NCI-H526 treated with DMSO at 0.1 percent for 48 hours (cell line): ENCODE measurements at regions not wholly inside any gene's neighbourhood (a gene's known extent, or its start where the extent isn't known, plus 50 kb on each side); places are given as distances from the start of the nearest gene placed in this dataset.

Source experiments
- DNase-seq: peaks from one replicate; lab custom pipeline; 2025; lab: John Stamatoyannopoulos, UW

DNA sequence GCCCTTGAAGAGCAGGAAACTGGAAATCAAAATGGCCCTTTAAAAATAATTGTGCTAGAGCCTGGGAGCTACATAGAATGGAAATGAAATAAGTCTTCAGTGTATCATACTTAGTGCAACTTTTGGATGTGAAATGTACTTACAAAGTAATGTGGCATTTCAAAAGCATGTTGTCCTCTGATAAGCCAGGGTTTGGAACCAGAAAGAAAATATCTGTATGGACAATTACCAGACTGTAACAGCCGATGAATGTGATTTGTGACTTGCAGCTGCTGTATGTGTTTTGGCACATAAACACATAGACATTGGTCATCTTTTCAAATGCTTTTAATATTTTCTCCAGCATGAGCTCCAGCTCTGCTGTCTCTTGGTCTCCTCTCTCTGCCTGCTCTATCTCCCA lies 546.4 kb downstream of the OMA1 start:
- no peak for DNase-seq

GRCh38 chr1:57996400-57996799 lies 550.1 kb downstream of the OMA1 start:
- DNase-seq = no peak

GRCh38 chr1:57991289-57991688 lies 555.2 kb downstream of the OMA1 start:
- no peak for DNase-seq

DNA sequence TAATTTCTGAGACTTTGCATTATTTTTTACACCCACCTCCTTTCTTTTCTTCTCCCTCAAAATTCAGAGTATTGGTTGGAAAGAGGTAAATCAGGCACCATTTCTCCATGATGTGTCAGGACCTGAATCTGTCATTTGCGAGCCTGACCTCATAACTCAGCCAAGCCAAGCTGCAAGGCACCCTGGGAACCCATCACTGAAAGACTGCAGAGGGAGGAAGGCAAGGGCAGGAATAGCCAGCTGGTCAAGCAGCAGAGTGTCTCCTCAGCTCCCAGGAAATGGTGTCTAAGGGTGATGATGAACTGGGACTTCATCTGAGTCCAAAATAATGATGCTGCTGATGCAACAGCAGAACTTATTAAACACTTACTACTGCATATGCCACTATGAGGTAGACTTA lies 556.6 kb downstream of the OMA1 start:
- DNase-seq = no peak

- DNase-seq = no peak
Measured at GRCh38 chr1:57987523-57987922, 559.0 kb downstream of the OMA1 start.

DNA sequence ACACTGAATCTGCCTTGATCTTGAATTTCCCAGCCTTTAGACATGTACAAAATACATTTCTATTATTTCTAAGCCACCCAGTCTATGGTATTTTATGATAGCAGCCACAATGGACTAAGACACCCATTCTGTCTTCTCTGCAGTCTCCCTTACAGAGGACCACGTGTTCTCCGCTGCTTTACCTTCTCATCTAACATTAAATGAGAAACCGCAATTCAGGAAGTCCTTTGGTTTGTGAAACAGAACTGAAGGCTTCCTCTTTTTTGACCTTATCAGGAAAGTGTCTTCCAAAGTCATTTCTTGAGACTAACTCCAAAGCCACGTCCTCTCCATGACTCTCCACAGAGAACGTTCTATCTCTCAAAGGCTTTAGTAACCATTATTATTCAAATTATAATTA lies 560.1 kb downstream of the OMA1 start:
- no peak for DNase-seq

GRCh38 chr1:57984277-57984676 lies 560.4 kb upstream of the DAB1 start:
- no peak for DNase-seq

- no peak for DNase-seq
Measured at GRCh38 chr1:57983441-57983840, 559.6 kb upstream of the DAB1 start.

DNA sequence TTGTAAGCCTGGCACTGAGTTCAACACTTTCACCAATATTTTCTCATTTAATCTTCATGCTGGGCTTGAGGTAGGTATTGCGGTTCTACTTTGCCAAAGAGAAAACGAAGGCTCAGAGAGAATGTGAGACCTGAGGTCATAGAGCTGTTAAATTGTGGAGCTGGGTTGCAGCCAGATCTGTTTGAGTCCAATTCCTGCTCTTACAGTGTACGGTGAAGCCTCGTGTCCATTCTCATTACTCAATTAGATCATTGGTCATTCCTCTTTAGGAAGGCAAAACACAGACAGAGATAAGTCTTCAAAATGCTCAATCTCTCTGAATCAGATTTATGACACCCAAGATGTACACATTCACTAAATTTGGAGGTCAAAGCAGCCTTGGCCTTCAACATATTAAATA lies 559.0 kb upstream of the DAB1 start:
- no peak for DNase-seq

GRCh38 chr1:57976216-57976615 lies 552.4 kb upstream of the DAB1 start:
- DNase-seq = no peak

- no peak for DNase-seq
Measured at GRCh38 chr1:57968321-57968720, 544.5 kb upstream of the DAB1 start.

GRCh38 chr1:57966751-57967406 lies 543.0 kb upstream of the DAB1 start:
- no peak for DNase-seq

DNA sequence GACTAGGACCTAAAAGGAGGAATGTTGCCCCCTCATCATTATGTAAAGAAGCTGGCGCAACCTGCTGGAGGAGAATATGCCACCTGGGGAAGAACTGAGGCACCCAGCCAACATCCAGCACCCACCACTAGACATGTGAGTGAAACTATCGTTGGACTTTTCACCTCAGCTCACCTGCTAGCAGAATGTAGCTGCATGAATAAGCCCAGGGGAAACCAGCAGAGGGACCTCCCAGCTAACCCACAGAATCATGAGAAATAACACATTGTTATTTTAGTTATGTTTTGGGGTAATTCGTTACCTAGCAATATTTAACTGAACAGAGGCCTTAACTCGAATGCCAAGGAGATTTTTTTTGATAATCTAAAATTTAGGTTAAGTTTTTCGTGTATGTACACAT lies 542.5 kb upstream of the DAB1 start:
- DNase-seq = no peak

DNA sequence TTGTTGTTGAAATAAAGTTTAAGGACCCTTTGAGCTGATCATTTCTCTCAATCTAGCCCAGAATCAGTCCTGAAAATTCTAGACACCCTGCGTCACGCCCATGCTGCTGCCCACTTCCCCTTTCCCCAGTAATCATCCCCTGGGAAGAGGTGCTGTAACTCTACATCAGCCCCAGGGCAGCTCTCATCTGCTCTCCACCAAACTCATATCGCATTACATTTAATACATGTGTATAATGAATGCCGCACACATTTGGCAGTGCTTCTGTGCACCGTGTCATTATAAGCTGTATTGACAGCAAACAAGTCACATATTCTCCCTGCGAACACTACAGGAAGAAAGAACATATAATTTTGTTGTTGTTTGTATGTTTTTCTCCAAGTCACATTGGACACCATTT lies 539.7 kb upstream of the DAB1 start:
- DNase-seq = peak; percentile 11

DNA sequence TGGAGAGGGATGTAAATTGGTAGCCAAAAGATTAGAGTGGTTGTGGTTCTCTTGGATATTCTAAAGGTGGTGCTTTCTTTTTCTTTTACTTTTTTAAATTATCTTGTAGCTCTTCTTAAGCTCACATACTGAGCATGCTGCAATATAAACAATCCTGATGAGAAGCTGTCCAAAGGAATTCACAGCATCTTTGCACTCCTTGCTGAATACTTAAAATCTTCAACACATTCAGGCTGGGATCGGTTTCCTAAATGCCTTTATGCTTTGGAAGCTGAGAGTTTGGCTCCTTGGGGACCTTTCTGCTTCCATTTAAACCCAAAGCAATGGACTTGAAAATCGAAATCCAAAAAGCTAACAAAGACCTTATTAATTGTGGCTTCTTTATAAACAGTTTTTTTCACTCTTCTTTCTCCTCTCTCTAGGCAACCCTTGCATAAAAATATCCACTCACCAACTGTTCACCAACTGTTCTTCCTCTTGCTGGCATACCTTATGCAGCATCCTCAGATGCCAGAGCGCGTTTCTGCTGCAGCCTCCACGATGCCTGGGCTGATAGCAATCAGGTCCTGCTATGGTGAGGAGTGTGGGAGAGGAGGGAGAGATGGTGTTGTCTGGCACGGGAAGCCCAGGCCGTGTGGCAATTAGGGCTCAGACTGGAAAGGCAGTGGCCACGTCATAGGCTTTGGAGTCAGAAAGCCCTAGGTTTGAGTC lies 535.8 kb upstream of the DAB1 start:
- DNase-seq = no peak

DNA sequence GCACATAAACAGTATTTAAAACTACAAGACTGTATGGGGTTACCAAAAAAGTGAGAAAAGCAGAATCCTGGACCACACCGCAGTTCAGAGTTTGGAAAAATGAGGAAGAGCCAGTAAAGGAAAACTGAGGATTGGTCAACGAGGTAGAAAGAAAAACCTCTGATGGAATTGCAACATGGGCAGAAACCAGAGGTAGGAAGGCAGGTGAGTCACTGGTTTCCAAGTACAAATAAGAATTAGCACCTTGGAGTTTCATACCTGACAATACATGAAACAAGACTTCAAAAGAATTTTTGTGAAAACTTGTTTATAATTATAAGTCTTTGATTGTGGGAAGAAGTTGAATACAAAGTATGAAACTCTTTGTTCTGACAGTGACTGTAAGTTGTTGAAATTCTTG lies 533.7 kb upstream of the DAB1 start:
- DNase-seq = no peak

DNA sequence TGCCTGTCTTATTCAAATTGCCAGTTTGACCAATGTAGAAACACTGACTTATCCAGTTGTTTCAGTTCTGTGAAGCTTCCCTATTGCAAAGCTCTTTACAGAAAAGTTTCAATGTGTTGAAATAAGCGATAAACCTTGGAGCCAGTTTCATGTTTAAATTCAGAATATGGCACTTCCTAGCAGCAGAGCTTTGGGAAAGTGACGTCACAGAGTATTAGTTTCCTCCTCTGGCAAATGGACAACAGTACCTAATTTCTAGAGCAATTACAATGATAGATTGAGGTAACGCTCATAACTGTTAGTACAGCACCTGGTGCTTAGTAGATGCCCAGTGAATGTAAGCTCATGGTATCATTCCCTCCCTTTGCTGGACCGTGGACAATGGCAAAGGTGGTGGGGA lies 527.5 kb upstream of the DAB1 start:
- no peak for DNase-seq

DNA sequence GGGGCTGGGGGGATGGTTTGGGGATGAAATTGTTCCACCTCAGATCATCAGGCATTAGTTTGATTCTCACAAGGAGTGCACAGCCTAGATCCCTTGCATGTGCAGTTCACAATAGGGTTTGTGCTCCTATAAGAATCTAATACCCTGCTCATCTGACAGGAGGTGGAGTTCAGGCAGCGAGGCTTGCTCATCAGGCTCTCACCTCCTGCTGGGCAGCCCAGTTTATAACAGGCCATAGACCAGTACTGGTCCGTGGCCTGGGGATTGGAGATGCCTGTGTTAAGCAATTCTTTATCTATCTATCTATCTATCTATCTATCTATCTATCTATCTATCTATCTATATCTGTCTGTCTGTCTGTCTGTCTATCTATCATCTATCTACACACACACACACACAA lies 525.3 kb upstream of the DAB1 start:
- DNase-seq = no peak

- DNase-seq = no peak
Measured at GRCh38 chr1:57947471-57947870, 523.6 kb upstream of the DAB1 start.

DNA sequence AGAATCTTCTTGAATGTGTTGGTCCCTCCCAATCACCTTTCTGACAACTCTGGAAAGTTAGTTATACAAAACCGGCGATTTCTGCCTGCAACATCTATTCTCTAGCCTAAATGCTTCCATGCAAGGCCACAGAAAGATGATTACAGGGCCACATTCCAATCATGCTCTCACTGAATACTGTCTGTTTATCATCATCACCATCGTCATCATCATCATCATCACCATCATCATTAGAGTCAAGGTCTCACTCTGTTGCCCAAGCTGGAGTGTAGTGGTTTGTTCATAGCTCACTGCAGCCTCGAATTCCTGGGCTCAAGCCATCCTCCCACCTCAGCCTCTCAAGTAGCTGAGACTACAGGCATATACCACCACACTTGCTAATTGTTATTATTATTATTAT lies 521.2 kb upstream of the DAB1 start:
- no peak for DNase-seq

DNA sequence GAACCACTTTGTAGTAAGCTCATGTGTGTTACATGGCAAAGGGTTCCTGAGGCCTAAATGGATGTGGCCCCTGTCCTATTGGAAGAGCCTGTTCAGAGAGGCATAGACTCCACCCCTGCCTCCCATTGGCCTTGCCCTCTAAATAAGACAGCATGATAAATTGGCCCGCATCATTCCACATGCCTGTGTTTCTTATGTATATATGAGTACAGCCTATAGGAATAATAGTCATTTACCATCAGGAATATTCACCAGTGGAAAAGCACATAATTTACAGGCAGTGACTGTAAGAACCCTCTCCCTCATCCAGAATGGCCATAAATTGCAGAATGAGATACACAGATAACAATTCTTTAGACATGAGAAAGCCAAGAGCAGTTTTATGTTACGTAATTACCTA lies 519.5 kb upstream of the DAB1 start:
- no peak for DNase-seq

GRCh38 chr1:57934745-57935144 lies 510.9 kb upstream of the DAB1 start:
- no peak for DNase-seq

GRCh38 chr1:57927003-57927402 lies 503.1 kb upstream of the DAB1 start:
- DNase-seq = no peak

DNA sequence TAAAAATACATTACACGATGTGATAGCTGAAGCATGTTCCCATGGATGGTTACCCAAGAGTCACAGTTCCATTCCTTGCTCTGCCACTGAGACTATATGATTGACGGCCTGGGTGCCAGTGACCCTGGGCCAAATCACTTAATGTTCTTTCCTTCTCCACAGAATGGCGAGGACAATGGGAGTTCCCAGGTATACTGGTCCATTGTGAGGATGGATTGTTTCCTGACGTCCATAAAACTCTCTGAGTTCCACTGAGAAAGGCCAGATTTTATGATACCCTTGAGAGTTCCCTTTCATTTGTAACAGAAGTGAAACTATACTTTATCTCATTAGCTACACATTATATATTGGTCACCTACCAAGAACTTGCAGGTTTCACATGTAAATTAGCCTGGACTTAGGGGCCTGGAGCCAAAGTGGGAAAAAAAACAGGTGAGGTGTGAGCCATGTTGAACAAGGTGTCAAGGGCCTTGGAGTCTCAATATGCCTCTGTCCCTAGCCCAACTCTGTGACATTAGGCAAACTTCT lies 502.2 kb upstream of the DAB1 start:
- no peak for DNase-seq
